ENCODE measurements at regions not wholly inside any gene's neighbourhood (a gene's known extent, or its start where the extent isn't known, plus 50 kb on each side); places are given as distances from the start of the nearest gene placed in this dataset.

DNA sequence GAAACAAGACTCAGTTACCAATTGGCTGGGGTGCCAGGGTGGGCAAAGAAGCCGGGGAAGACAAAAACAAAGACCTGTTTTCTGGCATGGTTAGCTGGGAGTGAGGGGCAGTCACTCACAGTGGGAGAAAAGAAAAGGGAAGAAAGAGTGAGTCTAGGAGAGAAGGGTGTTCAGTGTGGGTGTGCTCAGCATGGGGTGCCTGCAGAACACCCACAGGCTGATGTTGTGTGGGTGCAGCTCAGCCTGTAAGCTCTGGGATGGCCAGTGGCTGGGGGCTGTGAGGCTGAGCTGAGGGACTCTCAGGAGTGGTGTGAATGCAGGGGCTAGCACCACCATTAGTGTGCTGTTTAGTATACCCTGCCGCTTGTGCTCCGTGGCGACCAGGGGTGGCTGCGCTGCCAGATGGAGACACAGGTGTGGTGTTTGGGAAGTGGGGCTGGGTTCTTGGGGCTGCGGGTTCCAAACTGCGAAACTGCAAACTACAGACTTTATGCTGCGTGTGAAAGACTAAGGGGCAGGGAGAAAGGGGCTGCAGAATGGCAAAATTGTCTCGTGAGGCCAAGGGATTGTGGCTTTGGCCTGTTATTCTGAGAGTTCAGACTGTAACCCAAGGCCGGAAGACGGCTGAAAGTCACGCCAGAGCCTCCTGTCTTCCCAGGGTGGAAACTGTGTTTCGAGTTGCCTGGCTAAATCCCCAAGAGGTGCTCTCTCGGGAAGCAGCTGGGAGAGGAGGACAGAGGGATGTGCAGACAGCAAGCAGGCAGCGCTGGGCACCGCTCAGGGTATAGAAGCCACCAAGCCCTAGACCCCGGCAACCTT, 156.3 kb downstream of the TTC32 start:
- Histone ChIP-seq H3K36me3 (no peaks in the 10 kb centered on the region), H3K27me3 (no peaks in the 10 kb centered on the region), H3K27ac (no peak overlapping the region), H3K4me1 (ENCODE audit: insufficient read depth) (no peaks in the 10 kb centered on the region), H3K9me3 (no peaks in the 10 kb centered on the region), H3K4me3 (no peak overlapping the region)
- WGBS, 3 donors: 93 to 96% (median 94%) methylated on average over 17 of the region's 17 CpGs
- DNase-seq: no peak
- intact Hi-C loops (cut with DNase I): no loop called here
- TF ChIP-seq CTCF (IDR thresholded peaks at IDR 0.05) (no peak), EP300 (IDR thresholded peaks at IDR 0.05) (no peak), POLR2A (IDR thresholded peaks at IDR 0.05) (no peak)

DNA sequence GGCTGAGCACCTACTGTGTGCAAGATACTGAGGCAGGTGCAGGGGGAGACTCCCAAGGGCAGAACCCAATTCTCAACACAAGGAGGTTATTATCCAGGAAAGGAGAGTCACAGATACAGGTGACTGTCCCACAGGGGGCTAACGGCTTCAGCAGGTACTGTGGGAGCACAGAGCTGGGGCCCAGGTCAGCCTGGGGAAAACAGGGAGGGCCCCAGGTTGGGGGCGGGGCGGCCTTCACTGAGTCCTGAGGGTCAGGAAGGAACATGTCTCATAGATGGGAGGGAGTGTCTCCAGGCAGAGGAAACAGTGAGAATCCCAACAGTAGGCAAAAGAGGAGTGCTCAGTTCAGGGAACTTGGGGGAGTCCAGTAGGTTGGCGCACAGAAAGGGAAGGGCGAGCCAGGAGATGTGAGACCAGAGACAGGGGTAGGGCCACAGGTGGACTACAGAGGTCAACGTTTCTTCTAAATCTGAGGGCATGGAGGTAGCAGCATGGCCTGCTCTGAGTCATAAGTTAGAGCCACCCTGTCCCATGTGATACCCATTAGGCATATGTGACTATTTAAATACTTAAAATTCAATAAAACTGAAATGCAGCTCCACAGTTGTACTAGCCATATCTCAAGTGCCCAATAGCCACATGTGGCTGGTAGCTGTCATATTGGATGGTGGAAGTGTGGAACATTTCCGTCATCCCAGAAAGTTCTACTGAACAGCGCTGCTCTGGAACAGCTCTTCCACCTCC, 157.2 kb downstream of the TTC32 start:
- DNase-seq: no peak
- intact Hi-C loops (cut with DNase I): no loop called here
- Histone ChIP-seq H3K4me3 (no peak overlapping the region), H3K36me3 (no peaks in the 10 kb centered on the region), H3K4me1 (ENCODE audit: insufficient read depth) (no peaks in the 10 kb centered on the region), H3K27ac (no peak overlapping the region), H3K27me3 (no peaks in the 10 kb centered on the region), H3K9me3 (no peaks in the 10 kb centered on the region)
- WGBS, 3 donors: 91 to 93% (median 93%) methylated on average over 8 of the region's 8 CpGs
- TF ChIP-seq POLR2A (IDR thresholded peaks at IDR 0.05): no peak
- no peak for TF ChIP-seq EP300 (IDR thresholded peaks at IDR 0.05)
- no peak for TF ChIP-seq CTCF (IDR thresholded peaks at IDR 0.05)

DNA sequence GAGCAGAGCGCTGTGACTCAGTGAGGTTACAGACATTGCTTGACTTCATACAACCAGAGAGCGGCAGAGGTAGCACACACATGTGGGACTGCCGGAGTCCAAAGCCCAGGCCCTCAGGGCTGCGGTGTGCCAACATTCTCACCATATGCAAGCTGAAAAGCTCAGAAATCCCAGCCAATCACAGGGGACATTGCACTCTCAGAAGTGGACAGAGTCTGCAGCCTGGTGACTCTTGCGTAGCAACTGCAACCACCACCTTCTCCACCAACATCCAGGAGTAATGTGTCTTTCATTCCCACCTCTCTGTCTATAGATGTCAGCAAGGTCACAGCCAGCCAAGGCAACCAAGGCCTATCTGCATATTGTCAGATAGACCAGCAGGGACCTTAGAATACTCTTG, 158.1 kb downstream of the TTC32 start:
- H3K4me1 ChIP-seq (ENCODE audit: insufficient read depth): no peaks in the 10 kb centered on the region
- no peaks in the 10 kb centered on the region for H3K9me3 ChIP-seq
- no peak overlapping the region for H3K4me3 ChIP-seq
- intact Hi-C loops (cut with DNase I): no loop called here
- no peaks in the 10 kb centered on the region for H3K27me3 ChIP-seq
- TF ChIP-seq POLR2A (IDR thresholded peaks at IDR 0.05): no peak
- no peak for TF ChIP-seq EP300 (IDR thresholded peaks at IDR 0.05)
- no peak for TF ChIP-seq CTCF (IDR thresholded peaks at IDR 0.05)
- H3K27ac ChIP-seq: no peak overlapping the region
- 97 to 99% (median 99%) methylated on average over 5 of the region's 5 CpGs for WGBS, 3 donors
- DNase-seq: no peak
- H3K36me3 ChIP-seq: no peaks in the 10 kb centered on the region

DNA sequence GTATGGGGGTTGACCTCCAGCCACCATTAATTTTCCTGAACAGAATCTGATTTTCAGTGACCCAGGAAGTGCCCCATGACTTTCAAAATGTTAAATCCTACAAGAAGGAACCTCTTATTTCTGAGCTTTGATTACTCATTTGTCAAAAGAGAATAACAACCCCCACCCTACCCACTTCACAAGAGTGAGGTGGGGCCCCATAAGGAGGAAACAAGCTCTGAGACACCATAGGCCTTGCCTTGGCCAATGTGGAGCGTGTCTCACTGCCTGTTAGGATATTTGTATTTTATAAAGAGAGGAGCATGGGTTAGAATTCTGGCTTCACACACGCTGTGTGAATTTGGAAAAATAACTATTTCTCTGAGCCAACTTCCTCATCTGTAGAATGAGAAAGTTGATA, 158.9 kb downstream of the TTC32 start:
- WGBS, 3 donors: 84 to 95% (median 90%) methylated on average over 2 of the region's 2 CpGs
- no peaks in the 10 kb centered on the region for H3K9me3 ChIP-seq
- H3K4me3 ChIP-seq: no peak overlapping the region
- no peaks in the 10 kb centered on the region for H3K4me1 ChIP-seq (ENCODE audit: insufficient read depth)
- H3K27ac ChIP-seq: no peak overlapping the region
- TF ChIP-seq POLR2A (IDR thresholded peaks at IDR 0.05) (no peak), EP300 (IDR thresholded peaks at IDR 0.05) (no peak), CTCF (IDR thresholded peaks at IDR 0.05) (no peak)
- DNase-seq: no peak
- H3K36me3 ChIP-seq: no peaks in the 10 kb centered on the region
- intact Hi-C loops (cut with DNase I): no loop called here
- H3K27me3 ChIP-seq: no peaks in the 10 kb centered on the region
